SU-DHL-6 (cell line): ENCODE measurements at regions not wholly inside any gene's neighbourhood (a gene's known extent, or its start where the extent isn't known, plus 50 kb on each side); places are given as distances from the start of the nearest gene placed in this dataset.

Experiments used
- H2AFZ ChIP-seq: fragments of 200-600 bp; sonication (generic); 2 replicates; pipeline ENCODE4 v1.6.1; 2014; ENCODE audit warnings: low read depth, mild to moderate bottlenecking, moderate library complexity, mixed read lengths, antibody characterized with exemption, low read length; ENCODE audit not compliant: severe bottlenecking
- H3F3A ChIP-seq: fragments of 200-600 bp; shearing (Covaris generic); 2 replicates; pipeline ENCODE4 v1.6.0; 2016; ENCODE audit warnings: antibody characterized with exemption, mild to moderate bottlenecking; ENCODE audit not compliant: insufficient read depth
- H3K27ac ChIP-seq: fragments of 200-600 bp; sonication (generic); 2 replicates; pipeline ENCODE4 v1.5.1; 2016; ENCODE audit warnings: low read depth, mild to moderate bottlenecking, low read length, moderate library complexity, mixed read lengths
- H3K27me3 ChIP-seq: fragments of 200-600 bp; sonication (generic), shearing (Covaris generic); 2 replicates; pipeline ENCODE4 v1.6.0; 2014; ENCODE audit warnings: mild to moderate bottlenecking, low read length
- H3K36me3 ChIP-seq: fragments of 200-600 bp; sonication (generic); 2 replicates; pipeline ENCODE4 v1.6.1; 2014; ENCODE audit warnings: mild to moderate bottlenecking, low read length, mixed read lengths
- H3K4me2 ChIP-seq: fragments of 300-600, 200-600 bp; shearing (Covaris generic), sonication (generic); 2 replicates; pipeline ENCODE4 v1.6.0; 2014; ENCODE audit warnings: low read length, low read depth, mild to moderate bottlenecking; ENCODE audit not compliant: poor library complexity, severe bottlenecking
- H3K4me3 ChIP-seq: fragments of 200-600 bp; sonication (generic); 2 replicates; pipeline ENCODE4 v1.5.1; 2014; ENCODE audit warnings: antibody characterized with exemption, low read length, mild to moderate bottlenecking, mixed read lengths; ENCODE audit not compliant: insufficient read depth, poor library complexity, severe bottlenecking
- H3K79me2 ChIP-seq: fragments of 200-600 bp; sonication (generic); 2 replicates; pipeline ENCODE4 v1.6.1; 2014; ENCODE audit warnings: mild to moderate bottlenecking, low read length, moderate library complexity; ENCODE audit not compliant: insufficient read depth
- H3K9ac ChIP-seq: fragments of 200-600 bp; sonication (generic); 2 replicates; pipeline ENCODE4 v1.7.0; 2014; ENCODE audit warnings: mild to moderate bottlenecking, low read length
- H3K9me2 ChIP-seq: fragments of 200-600 bp; sonication (generic); replicated peaks from 2 replicates; pipeline ENCODE4 v1.6.1; 2014; ENCODE audit warnings: low read length; ENCODE audit not compliant: insufficient read depth
- H3K9me3 ChIP-seq: fragments of 200-600 bp; sonication (generic); 2 replicates; pipeline ENCODE4 v1.6.1; 2014; ENCODE audit warnings: low read length, mixed read lengths; ENCODE audit not compliant: insufficient read depth
- H4K20me1 ChIP-seq: fragments of 200-600 bp; sonication (generic); 2 replicates; pipeline ENCODE4 v1.6.1; 2014; ENCODE audit warnings: low read depth, mild to moderate bottlenecking, antibody characterized with exemption, low read length, moderate library complexity, mixed read lengths
- EZH2phosphoT487 ChIP-seq: fragments of 200-600 bp; sonication (generic), shearing (Covaris generic); conservative IDR thresholded peaks from 2 replicates; pipeline ENCODE4 v1.6.1; 2018; ENCODE audit warnings: mild to moderate bottlenecking, antibody characterized with exemption, low read length, moderate library complexity, mixed read lengths
- TF ChIP-seq, protein P1 (sequence below): fragments of 200-600 bp; sonication (generic); IDR thresholded peaks from one replicate; pipeline ENCODE4 v1.5.1; 2017; ENCODE audit warnings: antibody characterized with exemption, mild to moderate bottlenecking, low read length, moderate library complexity; ENCODE audit not compliant: insufficient read depth, poor library complexity, severe bottlenecking

DNA sequence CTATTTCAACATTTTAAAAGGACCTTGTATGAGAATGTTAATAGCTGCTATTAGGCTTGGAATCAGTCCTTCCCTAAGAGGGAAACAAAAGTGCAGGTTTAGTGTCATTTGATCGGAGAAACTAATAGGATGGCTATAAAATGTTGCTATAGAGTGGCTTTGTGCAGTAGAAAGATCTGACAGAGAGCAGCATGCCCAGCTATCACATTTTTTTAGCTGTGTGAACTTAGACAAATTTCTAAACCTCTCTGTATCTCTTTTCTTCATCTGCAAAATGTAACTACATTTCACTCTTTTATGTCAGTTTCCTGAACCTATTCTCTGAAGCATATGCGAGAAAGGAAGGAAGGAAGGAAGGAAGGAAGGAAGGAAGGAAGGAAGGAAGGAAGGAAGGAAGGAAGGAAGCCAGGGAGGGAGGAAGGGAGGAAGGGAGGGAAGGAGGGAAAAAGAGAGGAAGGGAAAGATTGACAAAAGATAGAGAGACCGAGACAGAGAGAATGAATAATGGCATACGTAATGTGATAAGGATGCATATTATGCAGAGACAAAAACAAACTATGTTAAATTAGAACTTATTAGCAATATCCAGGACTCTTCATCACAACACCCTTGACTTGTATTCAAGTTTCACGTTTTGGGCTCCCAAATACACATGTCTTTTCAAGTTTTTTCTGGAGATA, 52.6 kb upstream of the CDH8 start:
- H4K20me1 ChIP-seq, result no peaks in the 10 kb centered on the region
- H3K27ac ChIP-seq, result no peak overlapping the region
- H3K9me2 ChIP-seq, result no peaks in the 10 kb centered on the region
- no peaks in the 10 kb centered on the region for H3K9me3 ChIP-seq
- H3K27me3 ChIP-seq, result no peaks in the 10 kb centered on the region
- no peak overlapping the region for H3K4me3 ChIP-seq
- no peaks in the 10 kb centered on the region for H3F3A ChIP-seq
- H2AFZ ChIP-seq, result no peak overlapping the region
- H3K79me2 ChIP-seq, result no peaks in the 10 kb centered on the region
- H3K9ac ChIP-seq, result no peak overlapping the region
- H3K36me3 ChIP-seq, result no peaks in the 10 kb centered on the region
- no peak overlapping the region for H3K4me2 ChIP-seq
- TF ChIP-seq, protein P1, sequence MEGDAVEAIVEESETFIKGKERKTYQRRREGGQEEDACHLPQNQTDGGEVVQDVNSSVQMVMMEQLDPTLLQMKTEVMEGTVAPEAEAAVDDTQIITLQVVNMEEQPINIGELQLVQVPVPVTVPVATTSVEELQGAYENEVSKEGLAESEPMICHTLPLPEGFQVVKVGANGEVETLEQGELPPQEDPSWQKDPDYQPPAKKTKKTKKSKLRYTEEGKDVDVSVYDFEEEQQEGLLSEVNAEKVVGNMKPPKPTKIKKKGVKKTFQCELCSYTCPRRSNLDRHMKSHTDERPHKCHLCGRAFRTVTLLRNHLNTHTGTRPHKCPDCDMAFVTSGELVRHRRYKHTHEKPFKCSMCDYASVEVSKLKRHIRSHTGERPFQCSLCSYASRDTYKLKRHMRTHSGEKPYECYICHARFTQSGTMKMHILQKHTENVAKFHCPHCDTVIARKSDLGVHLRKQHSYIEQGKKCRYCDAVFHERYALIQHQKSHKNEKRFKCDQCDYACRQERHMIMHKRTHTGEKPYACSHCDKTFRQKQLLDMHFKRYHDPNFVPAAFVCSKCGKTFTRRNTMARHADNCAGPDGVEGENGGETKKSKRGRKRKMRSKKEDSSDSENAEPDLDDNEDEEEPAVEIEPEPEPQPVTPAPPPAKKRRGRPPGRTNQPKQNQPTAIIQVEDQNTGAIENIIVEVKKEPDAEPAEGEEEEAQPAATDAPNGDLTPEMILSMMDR, result no peak
- TF ChIP-seq EZH2phosphoT487, result no peak
